Uterus (tissue), 2 donors: ENCODE measurements at regions not wholly inside any gene's neighbourhood (a gene's known extent, or its start where the extent isn't known, plus 50 kb on each side); places are given as distances from the start of the nearest gene placed in this dataset.

Experiments used
- CTCF ChIP-seq, 4 experiments: fragments of 200-600 bp in 2 of 4; fragments of 450-650 bp in 2 of 4; sonication (generic) in 2 of 4; IDR thresholded peaks; one replicate each; pipeline ENCODE4 v1.5.1; 2016 to 2019; ENCODE audit warnings: antibody characterized with exemption in 4 of 4, mild to moderate bottlenecking in 2 of 4, moderate library complexity in 1 of 4
- POLR2A ChIP-seq, 2 donors: fragments of 450-650 bp; IDR thresholded peaks; one replicate each; pipeline ENCODE4 v1.6.1; 2016; ENCODE audit warnings: antibody characterized with exemption in 2 of 2, mild to moderate bottlenecking in 1 of 2, moderate library complexity in 1 of 2

- TF ChIP-seq CTCF (IDR thresholded peaks at IDR 0.05) (no peak), POLR2A (IDR thresholded peaks at IDR 0.05) (no peak)
Measured at GRCh38 chr5:156147261-156147943, 179.6 kb upstream of the SGCD start.
